Stimulated activated naive CD8-positive, alpha-beta T cell treated with anti-CD3 and anti-CD28 coated beads, Interleukin-15, Interleukin-2, amounts not matched to agents 100 ng/mL and 50 ng/mL, for 24 hours (primary cell): ENCODE measurements at regions not wholly inside any gene's neighbourhood (a gene's known extent, or its start where the extent isn't known, plus 50 kb on each side); places are given as distances from the start of the nearest gene placed in this dataset.

Source experiments
- H3K27ac Mint-ChIP-seq: one replicate; pipeline ENCODE4 v1.8.0; 2021; ENCODE audit warnings: mild to moderate bottlenecking, mixed read lengths
- H3K27me3 Mint-ChIP-seq: one replicate; pipeline ENCODE4 v1.8.0; 2021; ENCODE audit warnings: mixed read lengths
- H3K36me3 Mint-ChIP-seq: one replicate; pipeline ENCODE4 v1.8.0; 2021; ENCODE audit warnings: low read depth, mixed read lengths
- H3K4me1 Mint-ChIP-seq: one replicate; pipeline ENCODE4 v1.8.0; 2021; ENCODE audit warnings: low read depth, mixed read lengths
- H3K4me3 Mint-ChIP-seq: one replicate; pipeline ENCODE4 v1.8.0; 2021; ENCODE audit warnings: mild to moderate bottlenecking, mixed read lengths
- H3K9me3 Mint-ChIP-seq: one replicate; pipeline ENCODE4 v1.8.0; 2021; ENCODE audit warnings: mixed read lengths

- no peak overlapping the region for H3K4me3 Mint-ChIP-seq
- no peaks in the 10 kb centered on the region for H3K4me1 Mint-ChIP-seq
- peaks cover 17% of the 10 kb centered on the region for H3K27me3 Mint-ChIP-seq
- no peaks in the 10 kb centered on the region for H3K36me3 Mint-ChIP-seq
- no peak overlapping the region for H3K27ac Mint-ChIP-seq
- H3K9me3 Mint-ChIP-seq, result no peaks in the 10 kb centered on the region
These were observed 684.8 kb downstream of the BRD1 start for GRCh38 chr22:49142891-49143290.

GRCh38 chr22:49142296-49142695 is 685.4 kb downstream of the BRD1 start:
- no peaks in the 10 kb centered on the region for H3K9me3 Mint-ChIP-seq
- no peaks in the 10 kb centered on the region for H3K36me3 Mint-ChIP-seq
- peaks cover 17% of the 10 kb centered on the region for H3K27me3 Mint-ChIP-seq
- H3K27ac Mint-ChIP-seq, result no peak overlapping the region
- H3K4me3 Mint-ChIP-seq, result no peak overlapping the region
- H3K4me1 Mint-ChIP-seq, result no peaks in the 10 kb centered on the region

- Mint-ChIP-seq H3K27me3 (peaks cover 17% of the 10 kb centered on the region), H3K9me3 (no peaks in the 10 kb centered on the region), H3K4me1 (no peaks in the 10 kb centered on the region), H3K27ac (no peak overlapping the region), H3K4me3 (no peak overlapping the region), H3K36me3 (no peaks in the 10 kb centered on the region)
These were observed 685.9 kb downstream of the BRD1 start for GRCh38 chr22:49141761-49142160.

- Mint-ChIP-seq H3K36me3 (no peaks in the 10 kb centered on the region), H3K4me1 (no peaks in the 10 kb centered on the region), H3K27ac (no peak overlapping the region), H3K27me3 (peaks cover 17% of the 10 kb centered on the region), H3K9me3 (no peaks in the 10 kb centered on the region), H3K4me3 (no peak overlapping the region)
These were observed 686.6 kb downstream of the BRD1 start for GRCh38 chr22:49140911-49141665.

GRCh38 chr22:49139492-49140151 is 688.1 kb downstream of the BRD1 start:
- H3K27ac Mint-ChIP-seq, result no peak overlapping the region

GRCh38 chr22:49138250-49138790 is 689.4 kb downstream of the BRD1 start:
- no peak overlapping the region for H3K27ac Mint-ChIP-seq
- no peaks in the 10 kb centered on the region for H3K9me3 Mint-ChIP-seq
- no peaks in the 10 kb centered on the region for H3K36me3 Mint-ChIP-seq
- H3K27me3 Mint-ChIP-seq, result peaks cover 38% of the 10 kb centered on the region
- no peaks in the 10 kb centered on the region for H3K4me1 Mint-ChIP-seq
- no peak overlapping the region for H3K4me3 Mint-ChIP-seq

More at GRCh38 chr22:49139492-49140151, 688.1 kb downstream of the BRD1 start:
- Mint-ChIP-seq H3K4me3 (no peak overlapping the region), H3K27me3 (peaks cover 30% of the 10 kb centered on the region), H3K9me3 (no peaks in the 10 kb centered on the region), H3K4me1 (no peaks in the 10 kb centered on the region), H3K36me3 (no peaks in the 10 kb centered on the region)

GRCh38 chr22:49137206-49137840 is 690.4 kb downstream of the BRD1 start:
- no peaks in the 10 kb centered on the region for H3K4me1 Mint-ChIP-seq
- no peaks in the 10 kb centered on the region for H3K36me3 Mint-ChIP-seq
- H3K9me3 Mint-ChIP-seq, result no peaks in the 10 kb centered on the region
- H3K27ac Mint-ChIP-seq, result no peak overlapping the region
- H3K4me3 Mint-ChIP-seq, result no peak overlapping the region
- peaks cover 45% of the 10 kb centered on the region for H3K27me3 Mint-ChIP-seq

GRCh38 chr22:49136816-49137180 is 690.9 kb downstream of the BRD1 start:
- H3K36me3 Mint-ChIP-seq, result no peaks in the 10 kb centered on the region
- H3K9me3 Mint-ChIP-seq, result no peaks in the 10 kb centered on the region
- H3K4me1 Mint-ChIP-seq, result no peaks in the 10 kb centered on the region
- H3K27ac Mint-ChIP-seq, result no peak overlapping the region
- peaks cover 47% of the 10 kb centered on the region for H3K27me3 Mint-ChIP-seq
- H3K4me3 Mint-ChIP-seq, result no peak overlapping the region

GRCh38 chr22:49136041-49136815 is 691.4 kb downstream of the BRD1 start:
- Mint-ChIP-seq H3K9me3 (no peaks in the 10 kb centered on the region), H3K36me3 (no peaks in the 10 kb centered on the region), H3K27me3 (peaks cover 45% of the 10 kb centered on the region), H3K4me1 (no peaks in the 10 kb centered on the region), H3K27ac (no peak overlapping the region), H3K4me3 (no peak overlapping the region)

- Mint-ChIP-seq H3K27me3 (peaks cover 47% of the 10 kb centered on the region), H3K36me3 (no peaks in the 10 kb centered on the region), H3K4me1 (no peaks in the 10 kb centered on the region)
These were observed 693.6 kb downstream of the BRD1 start for GRCh38 chr22:49134076-49134475.

GRCh38 chr22:49133541-49133940 is 694.1 kb downstream of the BRD1 start:
- Mint-ChIP-seq H3K9me3 (no peaks in the 10 kb centered on the region), H3K27ac (no peak overlapping the region), H3K27me3 (peaks cover 42% of the 10 kb centered on the region), H3K4me1 (no peaks in the 10 kb centered on the region), H3K36me3 (no peaks in the 10 kb centered on the region), H3K4me3 (no peak overlapping the region)

More at GRCh38 chr22:49134076-49134475, 693.6 kb downstream of the BRD1 start:
- Mint-ChIP-seq H3K27ac (no peak overlapping the region), H3K4me3 (no peak overlapping the region), H3K9me3 (no peaks in the 10 kb centered on the region)

- H3K27me3 Mint-ChIP-seq, result peaks cover 42% of the 10 kb centered on the region
- no peaks in the 10 kb centered on the region for H3K9me3 Mint-ChIP-seq
- no peak overlapping the region for H3K4me3 Mint-ChIP-seq
- no peak overlapping the region for H3K27ac Mint-ChIP-seq
- H3K36me3 Mint-ChIP-seq, result no peaks in the 10 kb centered on the region
- H3K4me1 Mint-ChIP-seq, result no peaks in the 10 kb centered on the region
These were observed 695.7 kb downstream of the BRD1 start for GRCh38 chr22:49132009-49132408.

- no peak overlapping the region for H3K4me3 Mint-ChIP-seq
- no peaks in the 10 kb centered on the region for H3K9me3 Mint-ChIP-seq
- peaks cover 35% of the 10 kb centered on the region for H3K27me3 Mint-ChIP-seq
- H3K4me1 Mint-ChIP-seq, result no peaks in the 10 kb centered on the region
- H3K27ac Mint-ChIP-seq, result no peak overlapping the region
- no peaks in the 10 kb centered on the region for H3K36me3 Mint-ChIP-seq
These were observed 697.9 kb downstream of the BRD1 start for GRCh38 chr22:49129736-49130135.

- H3K4me3 Mint-ChIP-seq, result no peak overlapping the region
- H3K36me3 Mint-ChIP-seq, result no peaks in the 10 kb centered on the region
- H3K27me3 Mint-ChIP-seq, result peaks cover 30% of the 10 kb centered on the region
- H3K9me3 Mint-ChIP-seq, result no peaks in the 10 kb centered on the region
- no peak overlapping the region for H3K27ac Mint-ChIP-seq
- H3K4me1 Mint-ChIP-seq, result no peaks in the 10 kb centered on the region
These were observed 698.8 kb downstream of the BRD1 start for GRCh38 chr22:49128874-49129273.
